GM18909 (cell line): ENCODE measurements at regions not wholly inside any gene's neighbourhood (a gene's known extent, or its start where the extent isn't known, plus 50 kb on each side); places are given as distances from the start of the nearest gene placed in this dataset.

ENCODE experiments used
- ATAC-seq: cut with Tn5 transposase; IDR thresholded peaks from one replicate; pipeline ENCODE4 v1.9.1; 2021; ENCODE audit warnings: mild to moderate bottlenecking; ENCODE audit not compliant: unreplicated experiment, poor library complexity

DNA sequence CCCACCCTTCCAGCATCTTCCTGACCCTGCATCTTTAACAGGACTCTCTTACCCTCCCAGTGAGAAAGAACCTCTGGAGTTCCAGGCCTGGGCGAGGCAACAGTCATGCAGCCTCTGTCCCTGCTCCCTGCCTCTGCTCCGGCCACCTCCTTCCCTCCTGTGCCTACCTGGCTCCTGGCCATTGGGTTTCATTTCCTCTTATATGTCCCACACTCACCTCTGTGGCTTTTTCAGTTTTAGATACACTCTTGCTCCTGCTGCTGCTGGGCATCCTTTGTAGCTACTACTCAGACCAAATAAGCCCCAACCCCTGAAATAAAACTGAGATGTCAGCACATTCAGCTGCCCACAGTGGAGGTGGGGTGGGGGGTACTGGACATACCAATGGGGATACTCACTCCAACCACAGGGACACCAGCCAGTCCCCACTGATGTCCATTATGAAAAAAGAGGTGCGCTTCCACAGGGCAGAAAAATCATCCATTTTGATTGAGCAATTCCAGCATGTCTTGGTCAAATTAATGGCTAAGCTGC is 99.1 kb upstream of the NRXN3 start:
- no peak for ATAC-seq

DNA sequence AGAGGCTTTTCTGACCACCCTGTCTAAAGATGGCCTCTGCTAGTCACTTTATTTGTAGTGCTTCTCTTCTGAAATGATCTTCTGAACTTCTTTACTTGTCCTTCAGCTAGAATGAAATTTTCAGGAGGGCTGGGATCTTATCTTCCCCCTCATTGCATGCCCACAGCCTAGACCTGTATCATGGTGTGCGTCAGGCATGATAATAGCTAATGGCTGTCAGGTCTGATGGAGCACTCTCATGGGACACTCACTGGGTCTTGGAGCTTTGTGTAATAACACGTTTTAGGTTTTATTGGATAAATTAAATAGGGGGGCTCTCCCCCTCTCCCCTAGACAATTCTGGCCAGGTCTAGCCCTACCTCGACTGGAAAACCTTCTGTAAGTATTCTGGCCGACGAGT is 97.1 kb upstream of the NRXN3 start:
- no peak for ATAC-seq

DNA sequence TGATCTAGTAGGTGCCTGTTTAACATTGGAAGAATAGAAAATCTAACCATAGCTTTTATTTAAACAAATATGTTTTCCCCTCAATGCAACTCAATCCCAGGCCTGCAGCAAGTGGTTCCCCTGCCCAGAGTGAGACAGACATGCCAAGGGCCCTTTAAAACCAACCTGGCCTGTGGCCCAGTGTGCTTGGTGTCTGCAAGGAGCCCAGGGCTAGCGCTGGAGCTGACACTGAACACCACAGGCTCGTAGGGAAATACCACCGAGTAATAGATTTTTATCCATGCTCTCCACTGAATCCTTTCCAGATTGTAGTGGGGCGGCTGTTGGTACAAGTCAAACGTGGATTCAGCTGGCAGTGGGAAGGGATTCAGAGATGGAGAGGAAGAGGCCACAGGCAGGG is 95.6 kb upstream of the NRXN3 start:
- no peak for ATAC-seq

DNA sequence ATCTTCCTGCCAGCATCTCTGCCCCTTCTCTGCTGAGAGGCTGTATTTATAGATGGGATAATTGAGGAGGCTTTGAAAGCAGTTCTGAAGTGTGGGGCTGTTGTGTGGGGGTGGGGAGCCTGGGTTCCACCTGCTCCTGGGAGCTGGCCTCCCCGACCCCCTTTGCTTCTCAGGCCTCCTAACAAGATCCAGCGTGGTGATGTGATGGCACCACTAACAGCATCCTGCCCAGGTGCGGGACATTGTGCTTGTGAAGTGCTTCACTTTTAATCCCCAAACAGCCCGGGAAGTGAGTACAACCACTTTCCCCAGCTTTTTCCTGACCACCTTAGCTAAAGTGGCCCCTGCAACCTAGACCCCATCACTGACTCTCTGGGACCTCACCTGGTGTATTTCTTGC is 95.1 kb upstream of the NRXN3 start:
- no peak for ATAC-seq

DNA sequence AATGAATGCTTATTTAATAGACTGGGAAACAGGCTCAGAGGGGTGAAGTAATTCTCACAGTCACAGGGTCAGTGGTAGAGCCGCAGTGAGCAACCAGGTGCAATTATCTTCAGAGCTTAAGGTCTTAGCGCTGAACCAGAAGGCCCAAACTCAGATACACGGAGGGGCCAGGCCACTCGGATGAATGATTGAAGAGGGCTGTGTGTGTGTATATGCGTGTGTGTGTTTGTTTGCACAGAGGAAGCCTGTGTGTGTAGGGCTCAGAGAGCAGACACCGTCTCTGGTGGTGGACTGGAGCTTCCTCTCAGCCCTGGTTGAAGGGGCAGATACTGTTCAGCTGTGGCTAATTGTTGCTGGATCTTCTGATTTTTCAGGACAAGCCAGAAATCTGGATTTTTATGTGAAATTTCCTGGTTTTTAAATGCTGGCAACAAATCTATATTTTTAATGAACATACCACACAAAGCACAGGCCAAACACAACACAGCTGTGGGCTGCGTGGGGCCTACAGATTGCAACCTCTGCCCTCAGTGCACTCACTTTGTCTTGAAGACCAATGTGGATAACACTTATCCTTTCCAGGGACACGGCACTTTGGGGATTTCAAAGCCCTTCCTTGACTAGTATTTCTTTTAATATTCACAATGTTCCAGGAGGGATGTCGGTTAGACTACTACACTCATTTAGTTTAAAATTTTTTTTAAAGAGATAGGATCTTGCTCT is 94.5 kb upstream of the NRXN3 start:
- no peak for ATAC-seq

DNA sequence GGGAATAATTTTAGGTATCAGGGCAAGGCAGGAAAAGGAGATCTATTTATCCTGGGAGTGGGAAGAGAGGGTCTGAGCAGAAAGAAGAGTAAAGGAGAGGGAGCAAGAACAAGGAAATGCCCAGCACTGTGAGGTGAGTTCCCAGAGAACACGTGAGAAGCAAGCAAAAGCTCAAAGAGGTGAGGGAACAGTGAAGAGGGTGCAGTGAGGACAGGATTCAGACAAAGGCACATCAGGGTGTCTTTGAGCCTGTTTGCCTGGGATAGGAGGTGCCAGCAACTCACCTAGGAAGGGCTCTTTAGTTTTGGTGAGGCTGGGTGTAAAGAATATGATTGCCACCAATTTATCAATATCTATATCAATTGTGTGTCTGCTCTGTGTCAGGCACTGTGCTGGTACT is 88.9 kb upstream of the NRXN3 start:
- no peak for ATAC-seq

DNA sequence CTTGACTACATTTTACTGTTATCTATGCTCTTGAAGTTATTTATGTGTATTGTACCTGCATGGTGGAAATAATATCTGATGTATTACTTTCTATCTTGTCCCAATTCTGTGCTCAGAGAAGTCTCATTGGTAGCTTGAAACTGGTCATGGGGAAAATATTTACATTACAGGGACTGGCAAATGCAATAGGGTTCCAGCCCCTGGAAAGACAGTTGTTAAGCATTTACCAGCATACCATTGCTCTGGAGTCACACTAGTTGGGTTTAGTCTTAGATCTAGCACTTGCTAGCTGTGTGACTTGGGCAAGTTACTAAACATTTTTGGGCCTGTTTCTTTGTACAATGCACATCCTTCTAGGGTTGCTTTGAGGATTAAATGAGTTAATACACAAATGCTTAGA is 86.3 kb upstream of the NRXN3 start:
- no peak for ATAC-seq

DNA sequence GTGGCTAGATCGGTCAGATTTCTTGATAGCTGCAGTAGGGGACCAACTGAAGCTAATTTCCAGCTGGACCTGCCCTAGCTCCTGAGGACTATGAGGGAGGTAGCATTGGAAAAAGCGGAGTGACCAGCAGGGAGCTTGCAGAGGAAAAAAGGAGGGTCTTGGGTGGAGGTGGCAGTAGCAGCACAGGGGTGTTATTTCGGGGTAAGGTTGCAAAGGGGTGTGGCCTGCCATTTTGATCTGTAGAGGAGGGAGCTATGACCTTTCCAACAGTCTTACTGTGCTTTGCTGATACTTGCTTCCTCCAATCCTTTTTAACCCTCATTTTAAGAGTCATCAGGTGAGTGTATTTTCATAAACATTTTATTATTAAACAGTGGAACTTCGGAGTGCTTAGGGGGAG is 83.8 kb upstream of the NRXN3 start:
- ATAC-seq, result no peak

DNA sequence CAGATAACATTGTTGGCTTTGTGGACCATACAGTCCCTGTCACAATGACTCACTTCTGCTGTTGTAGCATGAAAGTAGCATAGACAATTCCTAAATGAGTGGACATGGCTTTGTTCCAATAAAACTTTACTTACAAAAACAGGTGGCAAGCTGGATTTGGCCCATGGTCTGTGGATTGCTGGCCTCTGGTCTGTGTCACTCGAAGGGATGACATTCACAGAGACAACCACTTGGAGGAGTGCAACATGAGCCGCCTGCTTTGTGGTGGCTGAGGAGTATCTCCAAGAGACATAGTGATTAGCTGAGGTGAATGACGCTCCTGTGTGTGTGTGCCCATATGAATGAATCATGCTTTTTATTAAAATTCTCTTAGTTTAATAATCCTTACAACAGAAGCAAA is 81.3 kb upstream of the NRXN3 start:
- ATAC-seq, result no peak

DNA sequence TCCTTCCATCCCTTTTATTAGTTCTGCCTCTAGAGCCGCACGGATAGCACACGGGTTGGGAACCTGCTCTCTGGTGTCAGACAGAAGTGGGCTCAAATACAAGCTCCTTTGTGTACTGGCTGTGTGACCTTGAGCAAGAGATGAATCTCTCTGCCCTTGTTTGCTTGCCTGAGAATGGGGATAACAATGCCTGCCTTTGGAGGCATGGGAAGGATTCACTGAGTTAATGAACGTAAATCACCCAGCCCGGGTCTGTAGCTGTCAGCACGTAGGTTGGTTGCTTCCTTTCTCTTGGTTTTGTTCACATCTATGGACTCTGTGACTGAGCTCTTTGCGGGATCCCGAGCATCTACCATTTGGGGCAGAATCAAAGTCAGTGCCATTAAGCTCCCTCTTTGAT is 79.3 kb upstream of the NRXN3 start:
- no peak for ATAC-seq

DNA sequence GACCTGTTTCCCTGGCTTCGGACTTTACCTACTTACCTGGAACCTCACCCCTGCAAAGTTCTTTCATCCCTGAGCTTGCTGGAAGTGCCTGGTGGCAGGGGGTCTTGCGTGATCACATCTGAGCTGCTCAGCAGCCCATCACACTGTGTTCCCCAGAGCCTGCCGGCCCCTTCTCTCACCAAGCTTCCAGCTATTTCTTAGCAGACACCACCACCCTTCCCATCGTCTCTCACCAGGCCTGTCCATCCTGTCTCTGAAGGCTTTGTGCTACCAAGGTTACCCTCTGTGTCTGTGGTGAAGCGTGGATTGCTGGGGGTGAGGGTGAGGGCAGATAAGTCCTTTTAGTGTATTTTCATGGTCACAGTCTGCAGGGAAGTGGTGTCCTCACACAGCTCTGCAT is 78.8 kb upstream of the NRXN3 start:
- no peak for ATAC-seq

DNA sequence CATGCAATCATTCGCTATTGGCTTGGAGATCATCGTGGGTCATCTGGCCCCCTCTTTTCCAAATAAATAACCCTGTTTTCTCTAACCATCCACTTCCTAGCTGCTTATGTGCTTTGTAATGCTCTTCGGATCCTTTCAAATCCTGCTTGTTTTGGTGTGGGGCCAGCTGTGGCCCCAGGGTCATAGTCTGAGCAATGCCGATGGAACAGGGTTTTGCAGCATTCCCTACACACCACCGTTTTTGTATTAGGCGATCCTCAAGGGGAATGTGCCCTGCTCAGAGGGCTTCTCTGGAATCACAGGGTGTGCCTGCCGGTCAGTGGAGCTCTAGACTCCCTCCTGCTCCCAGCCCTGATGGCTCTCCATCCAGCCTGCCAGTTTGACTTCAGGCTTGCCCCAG is 78.1 kb upstream of the NRXN3 start:
- no peak for ATAC-seq

DNA sequence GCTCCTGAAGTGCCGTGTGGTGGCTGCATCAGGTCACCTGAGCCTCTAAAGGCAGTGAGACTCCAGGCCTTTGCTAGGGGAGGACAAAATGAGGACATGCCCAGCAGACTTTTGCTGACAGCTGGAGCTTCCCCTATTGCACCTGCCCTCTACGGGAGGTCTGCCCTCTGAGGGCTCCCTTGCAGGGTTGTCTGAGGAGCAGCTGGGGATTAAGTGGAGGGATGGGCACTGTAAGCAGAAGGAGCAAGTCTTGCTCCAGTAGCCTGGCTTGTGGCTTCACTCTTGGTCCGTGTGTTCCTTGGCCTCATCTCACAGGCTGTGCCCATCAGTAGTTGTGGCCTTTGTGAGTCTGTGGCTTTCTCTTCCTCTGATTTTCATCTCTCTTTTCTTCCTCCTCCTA is 66.9 kb upstream of the NRXN3 start:
- no peak for ATAC-seq

DNA sequence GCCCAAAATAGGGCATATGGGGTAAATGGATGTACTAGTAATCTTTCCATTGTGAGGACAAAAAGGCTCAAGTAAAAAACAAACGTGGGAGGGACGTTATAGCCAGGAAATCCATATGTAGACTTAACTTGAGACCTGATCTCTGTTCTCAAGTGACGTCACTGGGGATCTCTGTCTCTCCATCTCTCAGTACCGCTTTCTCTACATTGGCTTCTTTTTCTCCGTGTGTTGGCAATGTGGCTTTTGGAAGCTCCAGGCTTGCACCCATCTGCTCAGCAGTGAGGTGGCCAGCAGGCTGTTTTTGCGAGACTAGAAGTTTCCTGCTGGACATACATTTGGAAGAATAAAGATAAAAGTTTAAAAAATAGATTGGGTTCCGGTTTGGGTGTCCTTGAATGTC is 66.0 kb upstream of the NRXN3 start:
- ATAC-seq, result no peak

DNA sequence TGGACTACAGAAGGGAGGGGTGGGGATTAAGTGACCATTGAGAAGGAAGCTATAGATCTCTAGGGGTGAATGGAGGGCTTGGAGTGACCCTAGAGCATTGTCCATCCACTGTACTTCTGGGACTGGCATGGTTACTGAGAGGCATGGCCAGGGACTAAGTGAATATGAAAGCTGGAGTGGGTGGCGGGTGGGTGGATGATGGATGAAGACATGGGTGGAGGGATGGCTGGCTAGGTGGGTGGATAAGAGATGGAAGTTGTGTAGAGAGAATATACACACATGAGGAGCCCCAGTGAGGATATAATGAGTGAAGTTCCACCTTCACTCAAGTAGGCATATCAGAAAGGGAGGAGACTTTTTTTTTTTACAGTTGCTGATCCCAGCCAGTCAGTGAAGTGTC is 65.5 kb upstream of the NRXN3 start:
- ATAC-seq, result no peak

DNA sequence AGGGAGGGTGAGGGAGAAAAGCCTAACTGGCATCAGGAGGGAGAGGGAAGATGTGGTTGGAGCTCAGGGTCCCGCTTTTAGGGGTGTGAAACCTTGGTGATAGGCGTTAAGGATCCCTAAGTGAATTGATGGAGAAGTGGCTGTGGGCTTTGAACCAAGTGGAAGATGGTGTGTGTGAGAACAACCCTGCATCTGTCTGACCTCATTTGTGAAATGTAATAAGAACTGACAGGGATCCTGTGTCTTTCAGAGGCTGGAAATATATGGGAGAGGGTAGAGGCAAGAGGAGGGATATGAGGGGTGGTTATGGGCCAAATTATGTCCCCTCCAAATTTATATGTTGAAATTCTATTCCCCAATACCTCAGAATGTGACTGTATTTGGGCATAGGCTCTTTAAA is 63.8 kb upstream of the NRXN3 start:
- no peak for ATAC-seq

DNA sequence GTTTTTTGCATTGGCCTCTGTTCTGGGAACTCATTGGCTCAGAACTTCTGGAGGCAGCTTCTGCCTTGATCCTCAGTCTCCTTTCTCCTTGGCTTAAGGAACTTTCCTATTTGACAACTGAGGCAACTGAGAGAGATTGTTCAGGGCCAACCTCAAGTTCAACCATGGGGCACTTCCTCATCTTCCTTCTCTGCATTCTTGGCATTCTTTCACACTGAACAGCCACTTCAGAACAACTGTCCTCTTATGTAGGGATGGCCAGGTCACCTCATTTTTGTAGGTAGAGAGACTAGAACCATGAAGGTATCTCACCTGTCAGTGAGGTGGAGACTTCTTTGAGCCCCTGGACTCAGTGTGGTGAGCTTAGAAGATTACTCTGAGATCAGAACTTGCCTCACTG is 63.0 kb upstream of the NRXN3 start:
- ATAC-seq, result no peak

DNA sequence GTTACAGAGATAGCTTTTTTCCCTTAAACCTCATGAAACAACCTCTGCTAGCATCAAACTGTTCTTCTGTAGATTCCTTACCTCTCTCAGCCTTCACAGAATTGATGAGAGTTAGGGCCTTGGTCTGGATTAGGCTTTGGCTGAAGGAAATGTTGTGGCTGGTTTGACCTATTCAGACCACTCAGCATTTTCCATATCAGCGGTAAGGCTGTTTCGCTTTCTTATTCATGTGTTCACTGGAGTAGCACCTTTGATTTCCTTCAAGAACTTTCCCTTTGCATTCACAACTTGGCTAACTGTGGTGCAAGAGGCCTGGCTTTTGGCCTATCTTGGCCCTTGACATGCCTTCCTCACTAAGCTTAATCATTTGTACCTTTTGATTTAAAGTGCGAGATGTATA is 50.7 kb upstream of the NRXN3 start:
- ATAC-seq, result no peak
